ENCODE measurements at regions not wholly inside any gene's neighbourhood (a gene's known extent, or its start where the extent isn't known, plus 50 kb on each side); places are given as distances from the start of the nearest gene placed in this dataset.

- TF ChIP-seq GATA3 (IDR thresholded peaks at IDR 0.05; ENCODE audit: low read depth, low read length) (no peak), GATA2 (IDR thresholded peaks at IDR 0.05; ENCODE audit: low read depth, low read length) (no peak)
Measured at GRCh38 chr6:169073311-169073710, 180.3 kb downstream of the THBS2 start.

Measured in SH-SY5Y (cell line).